Brain pericyte (primary cell): ENCODE measurements at regions not wholly inside any gene's neighbourhood (a gene's known extent, or its start where the extent isn't known, plus 50 kb on each side); places are given as distances from the start of the nearest gene placed in this dataset.
"Not testable (repeated sequence)": the region's sequence is repeated elsewhere in the genome, so short reads cannot be mapped to it uniquely, and the experiment has no call there.

Experiments
- DNase-seq: peaks from one replicate; pipeline ENCODE4 v3.0.0-alpha.2; 2012; ENCODE audit warnings: low read depth, low spot score

GRCh38 chr10:94088926-94089381 lies 95.2 kb downstream of the PLCE1 start:
- peak; percentile 32 for DNase-seq

GRCh38 chr10:94091649-94092048 lies 97.9 kb downstream of the PLCE1 start:
- no peak for DNase-seq

GRCh38 chr10:94092848-94093247 lies 99.1 kb downstream of the PLCE1 start:
- no peak for DNase-seq

GRCh38 chr10:94093286-94093905 lies 99.7 kb downstream of the PLCE1 start:
- no peak for DNase-seq

GRCh38 chr10:94094540-94094939 lies 100.8 kb downstream of the PLCE1 start:
- no peak for DNase-seq

- no peak for DNase-seq
Observed at GRCh38 chr10:94097656-94098055, 103.9 kb downstream of the PLCE1 start.

GRCh38 chr10:94098896-94099295 lies 105.2 kb downstream of the PLCE1 start:
- no peak for DNase-seq

- no peak for DNase-seq
Observed at GRCh38 chr10:94101894-94102293, 108.2 kb downstream of the PLCE1 start.

- no peak for DNase-seq
Observed at GRCh38 chr10:94102436-94102835, 108.7 kb downstream of the PLCE1 start.

- no peak for DNase-seq
Observed at GRCh38 chr10:94103192-94103591, 109.5 kb downstream of the PLCE1 start.

GRCh38 chr10:94103801-94104221 lies 110.1 kb downstream of the PLCE1 start:
- peak; percentile 34 for DNase-seq

GRCh38 chr10:94104316-94105000 lies 110.7 kb downstream of the PLCE1 start:
- no peak for DNase-seq

GRCh38 chr10:94105226-94105625 lies 111.5 kb downstream of the PLCE1 start:
- no peak for DNase-seq

- no peak for DNase-seq
Observed at GRCh38 chr10:94107191-94107590, 113.5 kb downstream of the PLCE1 start.

GRCh38 chr10:94108200-94108599 lies 114.5 kb downstream of the PLCE1 start:
- DNase-seq: no peak

- no peak for DNase-seq
Observed at GRCh38 chr10:94111367-94111766, 117.6 kb downstream of the PLCE1 start.

- no peak for DNase-seq
Observed at GRCh38 chr10:94112321-94112720, 118.6 kb downstream of the PLCE1 start.

- DNase-seq: no peak
Observed at GRCh38 chr10:94115725-94116124, 122.0 kb downstream of the PLCE1 start.

GRCh38 chr10:94116848-94117247 lies 123.1 kb downstream of the PLCE1 start:
- DNase-seq: no peak

- DNase-seq: no peak
Observed at GRCh38 chr10:94122211-94122610, 128.5 kb downstream of the PLCE1 start.

GRCh38 chr10:94123258-94123995 lies 129.7 kb downstream of the PLCE1 start:
- no peak for DNase-seq

GRCh38 chr10:94124147-94124546 lies 130.4 kb downstream of the PLCE1 start:
- DNase-seq: not testable (repeated sequence)

- DNase-seq: not testable (repeated sequence)
Observed at GRCh38 chr10:94125268-94125667, 131.5 kb downstream of the PLCE1 start.
